Stimulated activated CD4-positive, alpha-beta T cell treated with anti-CD3 and anti-CD28 coated beads, Interleukin-15, amount 100 ng/mL, for 48 hours (primary cell): ENCODE measurements at regions not wholly inside any gene's neighbourhood (a gene's known extent, or its start where the extent isn't known, plus 50 kb on each side); places are given as distances from the start of the nearest gene placed in this dataset.
"Not testable (repeated sequence)": the region's sequence is repeated elsewhere in the genome, so short reads cannot be mapped to it uniquely, and the experiment has no call there.

Source experiments
- DNase-seq, 2 donors: peaks; one replicate each; pipeline ENCODE4 v3.0.0-alpha.2; 2020; ENCODE audit warnings: low read depth in 2 of 2

GRCh38 chr19:28569132-28570131 lies 643.5 kb downstream of the UQCRFS1 start:
- DNase-seq = no peak

GRCh38 chr19:28567834-28568233 lies 645.1 kb downstream of the UQCRFS1 start:
- no peak for DNase-seq

GRCh38 chr19:28563964-28564921 lies 648.7 kb downstream of the UQCRFS1 start:
- DNase-seq = no peak

GRCh38 chr19:28560786-28561185 lies 652.2 kb downstream of the UQCRFS1 start:
- no peak for DNase-seq

- no peak for DNase-seq
Observed at GRCh38 chr19:28558783-28559182, 654.2 kb downstream of the UQCRFS1 start.

- no peak for DNase-seq
Observed at GRCh38 chr19:28556371-28556770, 656.6 kb downstream of the UQCRFS1 start.

- DNase-seq = no peak
Observed at GRCh38 chr19:28555317-28555716, 657.6 kb downstream of the UQCRFS1 start.

- no peak for DNase-seq
Observed at GRCh38 chr19:28554321-28555091, 658.4 kb downstream of the UQCRFS1 start.

- no peak for DNase-seq
Observed at GRCh38 chr19:28553764-28554163, 659.2 kb downstream of the UQCRFS1 start.

GRCh38 chr19:28553005-28553404 lies 659.9 kb downstream of the UQCRFS1 start:
- no peak for DNase-seq

- no peak for DNase-seq
Observed at GRCh38 chr19:28549680-28550277, 663.2 kb downstream of the UQCRFS1 start.

GRCh38 chr19:28546148-28546685 lies 666.7 kb downstream of the UQCRFS1 start:
- no peak for DNase-seq

GRCh38 chr19:28545397-28545796 lies 667.6 kb downstream of the UQCRFS1 start:
- DNase-seq = not testable (repeated sequence)

- DNase-seq = no peak
Observed at GRCh38 chr19:28544451-28545261, 668.3 kb downstream of the UQCRFS1 start.

GRCh38 chr19:28543244-28543776 lies 669.6 kb downstream of the UQCRFS1 start:
- no peak for DNase-seq

- DNase-seq = no peak
Observed at GRCh38 chr19:28542394-28543243, 670.3 kb downstream of the UQCRFS1 start.

GRCh38 chr19:28541602-28542393 lies 671.2 kb downstream of the UQCRFS1 start:
- no peak for DNase-seq

GRCh38 chr19:28541029-28541428 lies 671.9 kb downstream of the UQCRFS1 start:
- DNase-seq = no peak
